A204.1 (cell line): ENCODE measurements at regions not wholly inside any gene's neighbourhood (a gene's known extent, or its start where the extent isn't known, plus 50 kb on each side); places are given as distances from the start of the nearest gene placed in this dataset.
A peak's percentile ranks its signal among the peaks of the same experiment; 100 is the strongest.

Source experiments
- FAIRE-seq: peaks from 2 replicates; lab custom pipeline; 2012; peaks lifted over from hg19 to GRCh38; lab: Jason Lieb, UNC

DNA sequence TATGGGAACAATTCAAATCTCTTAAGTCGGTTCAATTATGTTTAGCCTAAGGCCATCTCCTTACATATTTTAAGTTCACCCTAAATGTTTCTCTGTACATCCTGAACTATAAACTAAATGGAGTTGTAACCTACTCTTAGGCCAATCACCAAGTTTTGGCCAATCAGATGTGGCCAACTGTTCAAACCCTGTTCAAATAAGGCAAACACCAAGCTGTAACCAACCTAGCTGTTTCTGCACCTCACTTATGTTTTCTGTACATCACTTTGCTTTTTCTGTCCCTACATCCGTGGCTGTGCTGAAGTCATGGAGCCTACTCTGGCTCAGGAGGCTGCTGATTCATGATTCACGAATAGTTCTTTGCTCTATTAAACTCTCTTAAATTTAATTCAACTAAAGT lies 165.3 kb downstream of the GASK1B start:
- FAIRE-seq = no peak

DNA sequence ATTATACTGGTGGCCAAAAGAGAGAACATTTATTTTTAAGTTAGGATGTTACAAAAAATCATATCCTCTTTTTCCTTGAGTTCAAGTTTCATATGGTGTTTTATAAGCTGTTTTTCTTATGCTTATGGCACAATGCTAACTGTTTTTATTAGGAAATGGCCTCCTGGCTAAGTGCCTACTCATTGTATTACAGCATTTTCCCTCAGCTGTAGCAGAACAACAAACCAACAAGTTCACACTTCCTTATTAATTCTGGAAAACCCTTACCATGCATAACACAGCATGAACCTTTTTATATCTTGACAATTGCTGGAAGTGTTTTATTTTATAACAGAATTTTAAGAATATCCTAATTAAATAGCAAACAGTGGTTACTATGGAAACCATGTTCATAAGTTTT lies 165.8 kb downstream of the GASK1B start:
- no peak for FAIRE-seq

DNA sequence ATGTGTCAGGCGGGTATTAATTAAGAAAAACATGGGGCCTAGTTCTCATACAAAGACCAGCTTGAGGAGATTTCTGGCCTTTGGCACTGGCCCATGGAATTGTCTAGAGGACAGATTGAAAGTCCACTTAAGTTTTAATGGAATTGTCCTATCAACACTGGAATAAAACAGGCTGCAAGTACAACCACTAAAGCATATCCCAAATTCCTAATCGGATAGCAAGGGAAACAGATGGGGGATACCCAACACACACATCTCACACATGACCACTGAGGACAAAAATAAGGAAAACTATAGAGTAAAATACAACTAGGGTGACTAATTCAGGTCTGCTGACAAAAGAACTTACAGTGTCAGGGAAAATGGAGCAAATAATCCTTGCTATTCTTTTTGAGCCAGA lies 167.8 kb downstream of the GASK1B start:
- FAIRE-seq = no peak

DNA sequence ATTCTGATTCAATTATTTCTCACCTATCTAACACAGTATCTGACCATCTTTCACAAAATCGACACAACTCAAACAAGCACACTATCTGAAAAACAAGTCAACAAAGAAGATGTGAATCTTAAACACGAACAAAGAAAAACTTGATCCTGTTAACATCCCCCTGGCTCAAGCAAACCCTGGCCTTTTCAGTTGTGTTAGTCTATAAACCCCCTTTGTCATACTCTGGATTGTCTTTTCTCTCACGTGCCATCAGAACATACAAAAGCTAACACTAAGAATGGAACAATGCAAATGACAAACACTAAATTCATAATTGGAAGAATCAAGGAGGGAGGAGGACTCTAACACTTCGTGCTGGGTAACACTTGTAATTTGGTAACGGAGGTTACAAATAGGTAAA lies 168.7 kb downstream of the GASK1B start:
- no peak for FAIRE-seq

DNA sequence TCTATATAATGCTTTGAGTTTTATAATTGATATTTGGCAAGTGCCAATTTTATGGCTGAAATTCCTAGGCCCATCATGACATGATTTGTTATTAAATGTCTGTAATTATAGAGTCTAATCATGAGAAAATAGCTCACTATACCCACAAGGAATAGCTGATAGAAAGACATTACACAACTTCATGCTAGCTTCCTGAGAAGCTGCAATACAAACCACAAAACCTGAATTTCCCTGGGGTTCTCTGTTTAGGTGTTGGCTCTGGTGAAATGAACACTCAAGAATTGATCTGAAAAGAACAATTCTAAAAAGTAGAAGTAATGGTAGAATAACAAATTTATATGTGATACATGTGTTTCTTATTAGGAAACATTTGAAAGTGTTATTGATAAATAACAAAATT lies 169.6 kb downstream of the GASK1B start:
- no peak for FAIRE-seq

DNA sequence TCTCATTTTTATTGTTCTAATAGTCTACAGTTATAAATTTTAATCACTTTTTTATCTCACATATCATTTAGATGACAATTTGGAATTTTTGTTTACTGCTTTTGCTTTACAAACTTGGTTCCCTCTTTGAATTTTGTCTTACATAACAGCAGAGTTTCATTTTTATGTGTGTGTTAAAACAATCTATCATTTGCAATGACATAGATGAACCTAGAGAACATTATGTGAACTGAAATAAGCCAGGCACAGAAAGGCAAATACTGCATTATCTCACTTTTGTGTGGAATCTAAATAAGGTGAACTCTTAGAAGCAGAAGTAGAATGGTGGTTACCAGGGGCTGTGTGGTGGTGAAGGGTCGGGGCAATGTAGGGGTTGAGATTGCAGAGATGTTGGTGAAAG lies 170.7 kb downstream of the GASK1B start:
- no peak for FAIRE-seq

DNA sequence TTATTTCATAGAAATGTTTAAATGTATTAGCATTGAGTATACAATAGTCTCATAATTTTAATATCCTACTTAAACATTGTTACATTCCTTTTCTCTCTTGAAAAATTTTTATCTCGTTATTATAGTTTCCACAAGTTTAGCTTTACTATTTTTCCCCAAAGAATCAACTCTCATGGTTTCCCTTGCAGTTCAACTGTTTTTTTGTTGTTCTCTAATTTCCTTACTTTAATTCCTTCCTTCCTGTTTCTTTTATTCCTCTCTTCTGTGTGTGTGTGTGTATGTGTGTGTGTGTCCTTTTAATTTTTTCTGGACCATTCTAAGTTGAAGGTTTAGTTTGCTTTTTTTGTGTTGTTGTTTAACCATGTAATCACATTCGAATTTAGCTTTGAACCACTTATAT lies 171.1 kb downstream of the GASK1B start:
- no peak for FAIRE-seq

DNA sequence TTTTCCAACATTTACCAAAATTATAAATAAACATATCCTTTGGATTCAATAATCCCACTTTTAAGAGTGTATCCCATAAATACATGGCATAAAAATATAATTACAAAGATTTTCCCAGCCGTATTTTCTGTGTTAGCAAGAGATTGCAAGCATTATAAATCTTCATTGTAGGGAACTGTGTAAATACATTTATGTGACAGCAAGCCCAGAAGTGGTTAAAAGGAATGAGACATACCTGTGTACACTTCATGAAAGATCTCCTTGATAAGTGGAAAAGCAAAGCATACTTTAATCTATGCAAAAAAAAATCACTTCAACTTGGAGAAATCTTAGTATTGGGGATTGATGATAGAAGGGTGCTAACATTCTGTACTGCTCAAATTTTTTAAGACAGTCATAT lies 173.1 kb downstream of the GASK1B start:
- FAIRE-seq = no peak

DNA sequence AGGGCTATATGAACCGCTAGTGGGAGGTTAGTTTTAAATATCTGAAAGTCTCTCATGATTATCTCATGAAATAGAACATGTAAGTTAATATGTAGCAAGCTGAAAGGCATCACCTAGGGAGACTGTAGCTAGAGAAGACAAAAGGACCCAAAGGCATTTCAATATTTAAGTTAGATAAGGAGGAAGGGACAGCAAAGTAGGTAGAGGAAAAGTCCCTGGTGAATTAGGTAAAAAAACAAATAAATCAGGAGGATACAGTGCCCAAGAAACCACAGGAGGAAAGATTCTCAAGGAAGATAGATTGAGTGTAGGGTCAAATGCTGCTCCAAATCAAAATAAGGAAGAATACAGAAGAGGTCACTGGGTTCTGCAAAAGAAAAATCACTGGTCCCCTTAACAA lies 175.5 kb downstream of the GASK1B start:
- FAIRE-seq = no peak

DNA sequence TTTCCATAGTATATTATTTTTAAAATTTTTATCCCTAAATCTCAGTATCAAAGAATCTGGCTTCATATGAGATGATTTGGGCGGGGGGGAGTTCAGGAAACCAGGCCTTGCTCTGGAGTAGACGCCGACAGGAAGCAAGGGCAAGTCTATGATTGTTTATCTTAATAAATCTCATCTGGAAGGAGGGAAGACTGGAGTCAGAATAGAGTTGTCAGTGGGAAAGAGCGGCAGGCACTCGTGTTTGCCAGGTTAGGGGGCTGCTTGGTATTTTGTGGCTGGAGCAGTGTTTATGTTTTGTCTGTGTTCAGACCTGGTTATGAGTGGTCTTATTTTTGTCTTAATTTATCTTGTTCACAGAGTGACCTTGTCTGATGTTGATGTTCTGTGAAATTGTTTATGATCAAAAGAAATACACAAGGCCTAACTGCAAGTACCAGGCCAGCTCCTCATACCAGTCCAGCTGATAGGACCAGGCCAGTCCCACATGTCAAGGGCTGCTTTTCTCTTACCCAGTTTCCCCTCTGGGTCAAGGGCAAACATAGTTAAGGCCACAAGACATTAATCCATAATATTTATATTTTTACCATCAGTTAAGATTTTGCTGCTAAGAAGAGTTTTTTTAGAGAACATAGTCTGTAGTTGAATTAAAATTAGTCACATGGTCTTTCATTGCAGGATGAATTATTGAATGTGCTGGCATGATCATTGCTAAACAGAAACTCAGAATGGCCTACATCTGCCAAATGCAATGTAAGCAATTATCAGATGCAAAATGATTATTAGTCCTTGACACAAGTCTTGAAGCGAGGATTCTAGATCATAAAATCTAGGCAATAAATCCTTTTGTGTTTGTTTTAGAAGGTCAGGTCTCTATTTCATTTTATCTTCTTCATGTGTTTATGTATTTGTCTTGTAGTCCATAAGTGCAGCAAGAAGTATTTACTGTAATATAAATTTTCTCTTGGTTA lies 176.5 kb downstream of the GASK1B start:
- no peak for FAIRE-seq

DNA sequence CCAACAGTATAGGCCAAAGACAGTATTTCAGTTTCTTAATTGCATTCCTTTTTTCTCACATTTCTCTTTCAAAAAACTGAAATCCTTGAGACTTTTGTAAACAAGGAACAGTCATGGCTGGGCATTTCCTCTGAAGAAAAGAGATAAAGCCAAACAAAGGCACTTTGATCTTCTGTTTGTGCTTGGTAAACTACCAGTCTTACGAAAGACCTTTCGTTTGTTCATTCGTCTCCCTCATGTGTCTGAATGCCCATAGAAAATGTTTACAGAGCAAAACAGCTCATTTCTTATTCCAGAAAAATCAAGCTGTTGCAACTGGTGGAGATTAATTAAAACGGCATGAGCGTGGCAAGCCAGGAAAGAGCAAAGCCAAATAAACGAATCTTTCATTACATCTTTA lies 178.0 kb downstream of the GASK1B start:
- no peak for FAIRE-seq

DNA sequence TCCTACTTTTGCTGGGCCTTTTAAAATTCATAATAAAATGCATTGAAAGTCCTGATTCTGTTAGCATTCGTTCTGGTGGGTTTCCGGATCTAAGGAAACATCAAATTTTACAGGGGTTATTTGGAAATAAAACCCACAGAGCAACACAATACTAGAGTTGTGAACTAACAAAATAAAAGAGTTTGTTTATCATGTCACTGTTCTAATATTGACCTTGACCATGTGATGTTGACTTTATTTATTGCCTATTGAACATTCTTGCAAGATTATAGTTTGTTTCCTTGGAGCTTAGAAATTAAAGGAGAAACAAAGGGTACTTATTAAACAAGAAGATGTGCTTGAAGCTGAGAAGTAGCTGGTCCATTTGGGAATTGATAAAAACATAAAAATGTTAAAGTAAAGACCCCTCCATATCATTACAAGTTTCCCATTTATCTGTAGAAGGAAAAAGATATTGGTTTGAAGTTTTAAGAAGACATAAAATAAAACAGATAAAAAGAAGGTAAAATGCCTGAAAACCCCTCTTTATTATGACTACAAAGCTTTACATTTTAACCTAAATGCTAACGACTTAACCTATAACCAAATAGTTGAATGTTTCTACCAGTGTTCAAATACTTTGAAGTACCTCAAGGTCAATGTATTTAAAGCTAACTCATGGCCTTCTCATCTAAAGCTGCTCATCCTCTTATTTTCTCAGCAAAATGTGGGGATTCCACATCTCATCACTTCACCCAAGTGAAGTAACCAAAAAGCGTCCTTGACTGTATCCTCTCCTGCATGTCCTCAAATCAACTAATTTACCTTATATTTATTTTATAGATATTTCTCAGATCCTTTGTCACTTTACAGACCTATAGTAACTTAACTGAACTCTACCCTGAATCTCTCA lies 179.6 kb downstream of the GASK1B start:
- FAIRE-seq = no peak

DNA sequence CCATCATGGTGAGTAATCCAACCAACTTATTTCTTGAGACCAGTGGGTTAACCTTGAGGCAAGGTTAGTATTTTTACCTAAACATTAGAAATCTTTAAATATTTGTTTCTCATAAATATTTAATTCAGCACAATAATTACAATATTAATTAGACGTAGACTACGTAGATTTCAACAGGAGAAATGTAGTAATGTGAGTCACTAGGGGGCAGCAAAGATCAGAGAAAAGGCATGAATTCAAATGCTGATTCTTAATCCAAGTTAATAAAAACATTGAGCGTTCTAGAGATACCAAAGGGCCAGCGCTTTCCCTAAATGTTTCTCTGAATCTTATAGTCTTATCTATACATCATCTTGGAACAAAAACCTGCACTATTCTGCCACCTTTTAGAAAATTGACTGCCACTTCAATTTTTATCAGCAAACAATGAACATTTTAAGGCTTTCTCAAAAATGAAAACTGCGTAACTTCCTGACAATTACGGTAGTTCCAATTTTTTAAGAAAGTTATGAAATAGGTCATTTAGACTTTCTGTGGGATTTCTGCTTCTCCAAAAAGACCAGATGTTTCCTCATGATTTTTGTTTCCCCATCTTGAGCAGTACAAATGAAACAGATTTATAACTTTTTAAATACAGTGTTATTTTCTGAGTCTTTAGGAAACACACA lies 180.7 kb downstream of the GASK1B start:
- peak; percentile 97 for FAIRE-seq

DNA sequence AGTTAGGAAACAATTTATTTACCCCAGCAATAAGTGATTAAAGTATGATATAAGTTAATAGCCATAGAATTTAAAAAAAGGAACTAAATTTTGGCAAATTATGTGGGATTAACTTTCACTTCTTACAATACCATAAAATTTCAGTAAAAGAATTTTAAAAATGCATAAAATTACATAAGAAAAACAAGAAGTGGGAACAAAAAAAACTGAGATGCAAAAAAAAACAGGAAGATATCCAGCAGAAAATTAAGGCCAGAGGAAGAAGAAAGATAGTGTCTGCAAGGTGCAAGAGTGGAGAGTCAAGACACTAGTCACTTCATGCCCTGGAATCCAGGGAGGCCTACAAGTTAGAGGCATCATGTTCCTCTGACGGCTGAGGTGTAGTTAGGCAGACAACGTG lies 184.2 kb downstream of the GASK1B start:
- no peak for FAIRE-seq

DNA sequence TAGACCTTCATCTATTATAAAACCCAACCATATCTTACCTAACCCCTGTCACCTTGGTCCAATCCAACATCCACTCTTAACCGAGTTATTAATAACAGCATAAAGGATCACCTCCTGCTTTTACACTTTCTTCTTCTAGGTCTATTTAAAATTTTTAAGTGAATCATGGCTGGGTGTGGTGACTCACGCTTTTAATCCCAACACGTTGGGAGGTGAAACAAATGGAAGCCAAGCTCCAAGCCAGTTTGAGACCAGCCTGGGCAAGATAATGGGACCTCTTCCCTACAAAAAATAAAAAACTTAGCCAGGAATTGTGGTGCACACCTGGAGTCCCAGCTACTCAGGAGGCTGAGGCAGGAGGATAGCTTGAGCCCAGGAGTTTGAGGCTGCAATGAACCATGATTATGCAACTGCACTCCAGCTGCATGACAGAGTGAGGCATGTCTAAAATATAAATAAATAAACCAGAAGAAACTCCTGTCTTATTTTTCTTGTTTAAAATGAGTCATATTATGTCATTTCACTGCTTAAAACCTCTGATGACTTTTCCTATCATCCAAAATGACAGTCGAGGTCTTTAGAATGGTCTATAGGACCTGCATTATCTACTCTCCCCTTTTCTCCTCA lies 188.4 kb downstream of the GASK1B start:
- no peak for FAIRE-seq

DNA sequence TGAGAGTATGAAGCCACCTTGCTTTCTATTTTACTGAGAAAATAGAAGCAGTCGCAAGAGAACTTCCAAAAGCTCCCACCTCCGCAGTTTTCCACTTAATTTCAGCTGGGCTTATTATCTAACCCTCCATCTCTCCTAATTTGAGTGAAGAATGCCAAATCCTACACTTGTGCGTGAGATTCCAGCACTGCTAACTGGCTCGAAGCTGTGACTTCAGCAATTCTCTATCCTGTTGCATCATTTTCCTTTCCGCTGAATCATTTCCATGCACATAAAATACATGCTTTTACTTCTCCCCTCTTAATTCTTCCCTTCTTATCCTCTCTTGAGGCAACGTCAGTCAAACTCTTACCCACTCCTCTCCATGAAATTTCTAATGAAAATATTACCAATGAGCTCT lies 189.5 kb downstream of the GASK1B start:
- no peak for FAIRE-seq

DNA sequence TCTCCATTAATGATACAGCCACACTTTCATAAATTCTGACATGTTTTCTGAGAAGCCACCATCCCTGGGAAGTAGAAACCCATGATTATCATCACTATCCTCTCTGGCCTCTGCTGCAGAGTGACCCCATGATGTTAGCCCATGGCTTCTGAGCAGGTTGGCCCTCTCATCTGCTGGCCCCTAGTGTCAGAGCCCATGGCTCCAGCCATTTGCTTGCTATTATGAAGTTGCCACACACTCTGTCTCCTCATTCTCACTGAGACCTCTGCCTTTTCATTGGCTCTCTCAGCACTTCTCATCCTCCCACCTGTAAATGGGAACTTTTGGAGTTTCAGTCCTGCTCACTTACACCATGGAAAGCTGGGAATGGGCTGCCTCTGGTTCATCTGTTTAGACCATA lies 192.7 kb downstream of the GASK1B start:
- no peak for FAIRE-seq

DNA sequence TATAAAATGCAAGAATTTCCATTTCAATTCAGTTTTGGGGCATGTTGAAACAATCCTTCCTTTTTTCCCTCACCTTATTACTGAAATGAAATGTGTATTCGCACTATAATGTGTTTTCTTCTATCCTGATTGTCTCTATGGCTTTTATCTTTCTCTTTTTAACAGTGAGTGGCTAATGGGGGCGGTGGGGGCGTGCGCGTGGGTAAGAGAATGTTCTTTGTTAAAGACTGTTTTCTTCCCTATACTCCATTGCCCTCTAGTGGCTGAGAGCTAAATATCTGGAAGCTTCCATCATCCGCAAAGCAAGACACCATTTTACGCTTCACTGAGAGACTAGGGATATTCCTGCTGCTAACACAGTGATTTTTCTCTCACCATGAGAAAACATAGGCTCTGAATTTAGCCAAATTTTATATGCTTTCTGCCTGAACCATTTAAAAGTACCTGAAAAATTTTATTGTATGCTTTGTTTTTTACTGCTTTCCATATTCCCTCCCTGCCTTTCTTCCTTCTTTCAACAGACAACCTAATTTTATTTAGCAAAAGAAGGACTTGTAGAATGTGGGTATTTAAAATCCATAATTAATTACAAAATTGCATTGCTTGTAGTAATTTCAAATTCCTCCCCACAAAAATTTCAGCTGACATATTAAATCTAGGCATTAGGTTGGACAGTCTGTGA lies 194.0 kb downstream of the GASK1B start:
- FAIRE-seq = peak; percentile 78

DNA sequence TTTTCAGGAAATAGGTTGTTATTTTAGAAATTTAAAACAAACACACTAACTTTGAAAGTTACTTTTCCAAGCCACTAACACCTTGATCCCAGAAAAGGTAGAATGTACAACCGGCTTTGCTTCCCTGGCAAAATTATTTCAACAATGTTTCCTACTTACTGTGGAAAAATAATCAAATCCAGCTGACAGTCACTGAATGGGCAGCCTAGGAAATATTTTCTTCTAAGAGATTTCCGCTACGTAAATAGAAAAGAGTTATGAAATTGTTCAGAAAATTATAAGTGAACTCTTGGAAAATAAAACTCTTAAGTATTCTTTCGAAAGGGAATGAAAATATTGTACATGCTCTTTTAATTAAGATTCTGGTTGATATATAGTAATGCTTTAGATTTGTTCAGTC lies 195.7 kb downstream of the GASK1B start:
- FAIRE-seq = no peak

DNA sequence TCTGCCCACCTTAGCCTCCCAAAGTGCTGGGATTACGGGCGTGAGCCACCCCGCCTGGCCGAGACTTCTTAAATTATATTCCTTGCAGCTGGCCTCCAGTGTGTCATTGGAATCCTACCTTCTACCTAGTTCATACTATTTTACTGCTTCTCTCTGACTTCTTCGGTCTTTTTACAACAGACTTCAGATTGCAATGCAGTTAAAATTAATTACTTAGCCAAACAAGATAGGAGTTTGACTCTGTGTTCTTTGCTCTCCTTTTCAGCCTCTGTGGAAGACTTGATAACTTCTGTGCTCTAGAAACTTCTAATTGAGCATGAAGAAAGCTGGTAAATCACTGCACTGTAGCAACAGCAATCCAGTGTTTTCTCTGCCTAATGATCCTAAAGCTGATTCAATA lies 199.5 kb downstream of the GASK1B start:
- no peak for FAIRE-seq

DNA sequence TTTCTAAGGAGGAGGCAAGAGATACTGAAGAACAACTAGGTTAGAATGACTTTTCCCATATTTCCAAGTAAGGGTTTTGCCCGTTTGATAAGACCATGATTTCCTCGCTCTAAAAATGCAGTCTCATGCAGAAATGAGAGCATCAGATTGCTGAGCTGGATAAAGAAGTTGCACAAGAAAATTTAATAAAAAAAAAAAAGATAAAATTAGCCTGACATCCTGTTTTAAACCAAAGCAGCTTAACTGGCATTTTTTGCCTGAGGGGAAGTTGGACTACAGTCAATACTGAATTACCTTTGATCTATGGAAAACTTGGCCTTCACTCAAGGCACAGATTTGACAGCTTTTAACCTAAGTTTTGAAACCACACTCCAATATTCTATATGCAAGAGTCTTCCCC lies 208.4 kb downstream of the GASK1B start:
- no peak for FAIRE-seq
